Esophagus muscularis mucosa (tissue), 3 donors: ENCODE measurements at regions not wholly inside any gene's neighbourhood (a gene's known extent, or its start where the extent isn't known, plus 50 kb on each side); places are given as distances from the start of the nearest gene placed in this dataset.

Source experiments
- CTCF ChIP-seq, 3 experiments: fragments of 200-600 bp in 2 of 3; fragments of 450-650 bp in 1 of 3; sonication (generic) in 2 of 3; IDR thresholded peaks; one replicate each; pipeline ENCODE4 v1.5.1; 2017 to 2019; ENCODE audit warnings: antibody characterized with exemption in 3 of 3, mild to moderate bottlenecking in 2 of 3, moderate library complexity in 1 of 3
- POLR2A ChIP-seq: fragments of 450-650 bp; IDR thresholded peaks from one replicate; pipeline ENCODE4 v1.6.1; 2017; ENCODE audit warnings: antibody characterized with exemption, moderate library complexity, mild to moderate bottlenecking, low read depth
- POLR2AphosphoS5 ChIP-seq, 2 donors: sonication (generic); formaldehyde crosslinking; IDR thresholded peaks; one replicate each; pipeline ENCODE4 v1.6.1; 2017; ENCODE audit warnings: antibody characterized with exemption in 2 of 2

DNA sequence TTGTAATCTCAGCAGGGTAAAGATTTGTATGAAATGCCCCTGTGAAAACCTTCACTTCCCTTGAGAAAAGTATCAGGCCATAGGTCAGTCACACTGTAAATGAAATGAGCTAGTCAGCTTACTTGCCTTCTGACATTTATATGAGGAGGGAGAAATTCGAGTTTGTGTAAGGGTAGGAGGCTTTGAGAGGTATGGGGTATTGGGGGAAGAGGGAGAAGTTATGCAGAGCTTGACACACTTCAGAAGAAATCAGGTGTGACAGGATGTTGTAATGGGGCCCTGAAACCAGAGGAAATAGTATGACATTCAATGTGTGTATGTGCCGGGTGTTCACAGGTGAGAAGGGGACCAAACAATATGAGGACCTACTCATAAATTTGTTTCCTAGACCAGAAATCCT, 64.2 kb upstream of the CCN6 start:
- TF ChIP-seq CTCF (IDR thresholded peaks at IDR 0.05) = no peak
- no peak for TF ChIP-seq POLR2AphosphoS5 (IDR thresholded peaks at IDR 0.05)
- no peak for TF ChIP-seq POLR2A
